GM18873 (cell line): ENCODE measurements at regions not wholly inside any gene's neighbourhood (a gene's known extent, or its start where the extent isn't known, plus 50 kb on each side); places are given as distances from the start of the nearest gene placed in this dataset.
"Not testable (repeated sequence)": the region's sequence is repeated elsewhere in the genome, so short reads cannot be mapped to it uniquely, and the experiment has no call there.

Experiments used
- ATAC-seq: cut with Tn5 transposase; IDR thresholded peaks from one replicate; pipeline ENCODE4 v1.9.1; 2021; ENCODE audit warnings: mild to moderate bottlenecking, moderate library complexity, moderate number of reproducible peaks; ENCODE audit not compliant: unreplicated experiment, low FRiP score

GRCh38 chr14:43640718-43641267 is 866.3 kb downstream of the FSCB start:
- no peak for ATAC-seq

- no peak for ATAC-seq
Observed at GRCh38 chr14:43625294-43625693, 881.8 kb downstream of the FSCB start.

GRCh38 chr14:43621282-43621681 is 885.8 kb downstream of the FSCB start:
- no peak for ATAC-seq

GRCh38 chr14:43595096-43595772 is 911.8 kb downstream of the FSCB start:
- no peak for ATAC-seq

- no peak for ATAC-seq
Observed at GRCh38 chr14:43591776-43592175, 915.3 kb downstream of the FSCB start.

GRCh38 chr14:43587183-43587582 is 919.9 kb downstream of the FSCB start:
- ATAC-seq, result no peak

- ATAC-seq, result no peak
Observed at GRCh38 chr14:43579671-43580070, 927.4 kb downstream of the FSCB start.

- no peak for ATAC-seq
Observed at GRCh38 chr14:43568022-43568421, 939.1 kb downstream of the FSCB start.

GRCh38 chr14:43548368-43548767 is 958.7 kb downstream of the FSCB start:
- ATAC-seq, result no peak

GRCh38 chr14:43547596-43547995 is 959.5 kb downstream of the FSCB start:
- ATAC-seq, result not testable (repeated sequence)

- ATAC-seq, result no peak
Observed at GRCh38 chr14:43541356-43541755, 965.7 kb downstream of the FSCB start.

- ATAC-seq, result no peak
Observed at GRCh38 chr14:43540948-43541347, 966.1 kb downstream of the FSCB start.

- ATAC-seq, result no peak
Observed at GRCh38 chr14:43539210-43539609, 967.9 kb downstream of the FSCB start.

- no peak for ATAC-seq
Observed at GRCh38 chr14:43535231-43535838, 971.7 kb downstream of the FSCB start.

- no peak for ATAC-seq
Observed at GRCh38 chr14:43532825-43533416, 974.2 kb downstream of the FSCB start.

- ATAC-seq, result no peak
Observed at GRCh38 chr14:43528321-43528720, 978.8 kb downstream of the FSCB start.

GRCh38 chr14:43525658-43526057 is 981.4 kb downstream of the FSCB start:
- no peak for ATAC-seq

- no peak for ATAC-seq
Observed at GRCh38 chr14:43522901-43523300, 984.2 kb downstream of the FSCB start.

- no peak for ATAC-seq
Observed at GRCh38 chr14:43522191-43522590, 984.9 kb downstream of the FSCB start.

- no peak for ATAC-seq
Observed at GRCh38 chr14:43503508-43503907, 1003.6 kb downstream of the FSCB start.

GRCh38 chr14:43492359-43492758 is 1014.7 kb downstream of the FSCB start:
- ATAC-seq, result not testable (repeated sequence)

- no peak for ATAC-seq
Observed at GRCh38 chr14:43483415-43483814, 1023.7 kb downstream of the FSCB start.
